NCI-H2029 treated with DMSO at 0.1 percent for 48 hours (cell line): ENCODE measurements at regions not wholly inside any gene's neighbourhood (a gene's known extent, or its start where the extent isn't known, plus 50 kb on each side); places are given as distances from the start of the nearest gene placed in this dataset.
A peak's percentile ranks its signal among the peaks of the same experiment; 100 is the strongest.
"Not testable (repeated sequence)": the region's sequence is repeated elsewhere in the genome, so short reads cannot be mapped to it uniquely, and the experiment has no call there.

Source experiments
- DNase-seq: peaks from one replicate; lab custom pipeline; 2025; lab: John Stamatoyannopoulos, UW

- DNase-seq = not testable (repeated sequence)
These were observed 722.9 kb downstream of the NTRK3 start for GRCh38 chr15:87533637-87534036.

GRCh38 chr15:87528873-87529272 is 727.7 kb downstream of the NTRK3 start:
- no peak for DNase-seq

DNA sequence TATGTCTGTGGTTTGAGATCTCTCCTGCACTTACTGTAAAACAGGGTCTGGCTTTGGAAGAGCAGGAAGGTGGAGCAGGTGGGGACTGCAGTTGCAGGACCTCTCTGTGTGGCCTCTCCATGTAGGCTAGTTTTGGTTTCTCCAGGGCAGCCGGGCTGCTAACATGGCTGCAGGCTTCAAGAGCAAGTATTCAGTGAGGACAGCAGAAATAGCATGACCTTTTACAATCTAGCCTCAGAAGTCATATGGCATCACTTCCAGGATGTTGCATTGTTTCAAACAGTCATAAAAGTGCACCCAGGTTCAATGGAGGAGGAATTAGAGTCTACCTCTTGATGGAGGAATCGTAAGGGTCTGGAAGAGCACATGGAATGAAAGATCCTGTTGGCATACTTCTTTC is 728.7 kb downstream of the NTRK3 start:
- DNase-seq = no peak

DNA sequence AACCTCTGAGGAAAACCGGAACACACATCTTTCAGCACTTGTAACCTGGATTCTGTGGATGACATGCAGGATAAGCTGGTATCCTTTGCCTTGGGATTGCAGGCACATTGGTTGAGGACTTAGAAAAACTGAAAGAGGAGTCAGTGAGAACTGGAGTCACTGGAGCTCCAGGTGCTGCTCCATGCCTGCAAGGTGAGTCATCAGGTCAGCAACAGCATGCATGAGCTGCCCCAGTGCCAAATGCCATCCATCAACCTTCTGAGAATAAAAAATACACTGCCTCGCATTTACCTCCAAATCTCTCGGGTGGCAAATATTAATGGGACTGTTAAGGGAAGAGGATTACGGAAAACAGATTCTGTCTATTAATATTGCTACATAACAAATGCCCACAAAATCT is 729.1 kb downstream of the NTRK3 start:
- no peak for DNase-seq

GRCh38 chr15:87523516-87523915 is 733.0 kb downstream of the NTRK3 start:
- DNase-seq = no peak

DNA sequence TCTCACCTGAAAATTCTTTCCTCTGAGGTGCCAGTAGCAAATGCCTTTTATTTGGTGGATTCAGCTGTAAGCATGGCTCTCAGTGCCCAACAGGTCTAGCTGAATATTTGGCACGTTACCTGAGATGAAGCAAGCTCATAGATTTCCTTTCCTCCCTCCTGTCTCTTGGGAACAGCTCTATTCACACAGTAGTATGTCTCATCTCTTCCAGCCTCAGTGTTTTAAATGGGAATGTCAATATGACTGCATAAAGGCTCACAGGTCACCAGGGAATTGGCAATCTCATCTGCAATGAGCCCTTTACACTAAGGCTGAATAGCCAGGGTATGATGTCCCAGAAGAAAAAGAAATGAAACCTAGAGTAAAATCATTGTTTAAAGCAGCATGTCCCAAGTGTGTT is 733.5 kb downstream of the NTRK3 start:
- no peak for DNase-seq

DNA sequence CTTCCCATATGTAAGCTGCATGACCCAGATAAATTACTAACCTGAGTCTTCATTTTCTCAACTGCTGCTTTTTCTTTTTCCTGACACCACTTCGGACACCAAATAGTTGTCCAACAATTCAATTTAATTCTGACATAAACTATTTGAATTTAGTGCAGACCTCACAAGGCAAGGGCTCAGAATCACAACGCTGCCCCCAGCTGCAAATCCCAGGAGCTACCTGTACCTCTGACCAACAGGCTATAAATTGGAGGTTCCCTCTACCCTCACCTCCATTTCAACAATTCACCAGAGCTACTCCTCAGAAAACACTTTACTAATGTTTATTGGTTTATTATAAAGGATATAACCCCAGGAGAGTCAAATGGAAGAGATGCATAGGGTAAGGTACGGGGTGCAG is 737.6 kb downstream of the NTRK3 start:
- DNase-seq = no peak

- no peak for DNase-seq
These were observed 748.5 kb downstream of the NTRK3 start for GRCh38 chr15:87508086-87508485.

DNA sequence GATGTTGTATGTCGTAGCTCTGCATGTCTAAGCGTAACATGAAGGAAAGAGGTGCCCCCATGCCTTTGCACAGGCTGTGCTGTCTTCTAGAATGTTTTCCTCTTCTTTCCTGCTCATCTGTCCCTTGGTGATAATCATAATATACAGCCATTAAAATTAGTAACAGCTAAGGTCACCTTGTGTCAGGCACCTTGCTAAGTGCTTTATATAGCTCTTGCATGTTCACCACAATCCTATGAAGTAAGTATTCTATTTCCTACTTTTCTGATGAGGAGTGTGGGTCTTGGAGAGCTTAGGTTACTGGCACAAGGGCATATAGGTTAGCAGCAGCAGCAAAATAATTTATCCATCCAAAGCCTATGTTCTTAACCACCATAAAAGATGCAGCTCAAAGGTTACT is 754.4 kb downstream of the NTRK3 start:
- no peak for DNase-seq

- no peak for DNase-seq
These were observed 756.3 kb downstream of the NTRK3 start for GRCh38 chr15:87500240-87500639.

- DNase-seq = no peak
These were observed 758.0 kb downstream of the NTRK3 start for GRCh38 chr15:87498560-87498959.

DNA sequence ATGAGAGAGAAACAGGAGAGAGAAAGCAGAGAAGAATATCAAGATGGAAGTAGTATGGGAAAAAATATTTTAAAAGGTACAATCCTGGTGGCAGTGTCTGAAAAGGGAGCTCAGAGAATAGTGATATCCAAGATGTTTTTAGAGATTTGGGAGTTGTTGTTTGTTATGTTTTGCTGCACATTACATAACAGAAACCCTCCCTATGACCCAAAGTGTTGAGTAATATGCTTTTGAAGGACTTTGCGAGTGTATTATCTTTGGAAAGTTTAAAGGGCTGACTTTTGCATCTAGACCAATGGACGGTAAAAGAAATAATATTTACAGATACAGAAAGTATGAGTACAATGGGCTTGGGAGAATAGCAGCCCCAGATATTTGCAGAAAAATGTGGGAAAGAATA is 759.7 kb downstream of the NTRK3 start:
- no peak for DNase-seq

GRCh38 chr15:87496109-87496508 is 760.4 kb downstream of the NTRK3 start:
- DNase-seq = no peak

- DNase-seq = no peak
These were observed 762.7 kb downstream of the NTRK3 start for GRCh38 chr15:87493803-87494202.

GRCh38 chr15:87492321-87492720 is 764.2 kb downstream of the NTRK3 start:
- DNase-seq = no peak

GRCh38 chr15:87490666-87491065 is 765.9 kb downstream of the NTRK3 start:
- no peak for DNase-seq

DNA sequence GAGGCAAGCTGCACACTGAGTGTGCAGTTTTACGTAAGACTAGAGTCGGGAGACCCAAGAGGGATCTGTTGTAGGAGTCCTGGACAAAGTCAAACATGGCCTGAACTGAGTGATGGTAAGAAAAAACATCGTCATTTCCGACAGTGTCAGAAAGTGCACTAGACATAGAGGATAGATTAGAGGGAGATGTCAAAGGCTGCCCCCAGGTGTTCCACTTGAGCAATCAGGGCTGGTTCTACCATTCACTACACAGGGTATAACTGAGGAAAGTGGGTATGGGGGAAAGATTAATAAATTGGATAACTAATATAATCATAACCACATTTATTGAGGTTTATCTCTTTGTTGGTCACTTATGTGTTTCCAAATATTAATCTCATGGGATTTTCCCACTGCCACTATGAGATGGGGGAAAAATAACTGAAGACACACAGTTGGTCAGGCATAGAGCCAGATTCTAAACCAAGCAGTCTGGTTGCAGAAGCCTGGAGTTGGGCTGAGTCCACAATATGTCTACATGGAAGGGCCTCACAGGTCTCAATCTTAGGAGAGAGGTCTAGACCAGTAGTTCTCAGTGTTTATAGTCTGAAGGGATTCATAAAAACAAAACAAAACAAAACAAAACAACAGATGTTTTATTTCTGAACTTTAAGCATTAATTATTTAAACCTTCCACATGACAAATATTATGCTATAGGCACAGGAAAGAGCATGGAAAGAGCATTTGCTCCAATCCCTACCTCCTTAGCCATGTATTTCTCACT is 766.5 kb downstream of the NTRK3 start:
- DNase-seq = no peak

DNA sequence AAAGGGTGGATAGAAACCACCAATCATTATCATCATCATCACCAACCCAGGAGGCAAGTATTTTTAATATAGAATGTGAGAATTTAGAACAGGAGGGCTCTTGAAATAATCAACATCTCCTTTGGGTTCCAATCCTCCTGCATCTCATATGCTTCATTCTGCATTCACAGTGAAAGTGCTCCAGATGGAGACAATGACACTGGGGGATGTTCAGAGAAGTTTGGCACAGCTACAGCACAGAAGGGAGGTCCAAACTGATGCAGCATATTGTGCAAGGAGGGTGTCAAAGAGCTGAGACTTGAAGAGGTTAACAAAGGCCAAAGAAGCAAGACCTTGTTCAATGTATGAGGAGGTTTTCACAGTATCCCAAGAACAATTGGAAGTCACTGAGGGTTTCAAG is 767.1 kb downstream of the NTRK3 start:
- no peak for DNase-seq

GRCh38 chr15:87487484-87487883 is 769.1 kb downstream of the NTRK3 start:
- DNase-seq = no peak

DNA sequence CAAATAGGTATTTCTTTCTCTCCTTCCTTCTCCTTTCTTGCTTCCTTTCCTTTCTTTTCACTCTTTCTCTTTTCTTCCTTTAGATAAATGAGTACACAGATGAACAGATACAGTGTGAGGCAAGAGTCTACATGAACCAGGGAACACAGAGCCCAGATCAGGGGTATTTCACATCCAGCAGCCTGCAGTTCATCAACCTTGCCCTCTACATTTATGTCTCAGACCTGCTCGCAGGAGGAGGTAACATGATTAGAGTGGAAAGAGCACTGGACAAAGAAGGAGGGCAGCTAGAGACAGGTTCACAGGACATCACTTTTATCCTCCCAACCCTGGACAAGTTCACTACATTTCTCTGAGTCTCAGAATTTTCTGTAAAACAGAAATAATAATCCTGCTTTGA is 773.1 kb downstream of the NTRK3 start:
- DNase-seq = no peak

DNA sequence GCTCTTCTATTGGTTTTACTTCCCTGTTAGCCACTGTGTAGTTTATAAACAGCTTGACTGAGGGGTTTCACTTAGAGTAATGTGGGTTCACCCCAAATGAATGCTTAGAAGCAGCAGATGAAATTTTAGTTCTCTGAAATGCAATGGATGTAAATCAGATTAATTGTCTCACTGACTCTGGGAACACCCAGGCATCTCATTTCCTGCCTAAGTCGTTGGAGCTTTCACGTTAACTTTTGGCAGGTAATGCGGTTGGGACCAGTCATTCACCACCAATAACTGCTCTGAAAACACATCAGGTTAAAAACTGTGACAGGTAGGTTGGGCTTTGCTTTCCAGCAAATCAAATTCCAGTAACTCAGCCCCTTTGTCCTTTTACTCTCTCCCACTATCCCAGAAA is 775.4 kb downstream of the NTRK3 start:
- no peak for DNase-seq

GRCh38 chr15:87478687-87479072 is 777.9 kb downstream of the NTRK3 start:
- no peak for DNase-seq

DNA sequence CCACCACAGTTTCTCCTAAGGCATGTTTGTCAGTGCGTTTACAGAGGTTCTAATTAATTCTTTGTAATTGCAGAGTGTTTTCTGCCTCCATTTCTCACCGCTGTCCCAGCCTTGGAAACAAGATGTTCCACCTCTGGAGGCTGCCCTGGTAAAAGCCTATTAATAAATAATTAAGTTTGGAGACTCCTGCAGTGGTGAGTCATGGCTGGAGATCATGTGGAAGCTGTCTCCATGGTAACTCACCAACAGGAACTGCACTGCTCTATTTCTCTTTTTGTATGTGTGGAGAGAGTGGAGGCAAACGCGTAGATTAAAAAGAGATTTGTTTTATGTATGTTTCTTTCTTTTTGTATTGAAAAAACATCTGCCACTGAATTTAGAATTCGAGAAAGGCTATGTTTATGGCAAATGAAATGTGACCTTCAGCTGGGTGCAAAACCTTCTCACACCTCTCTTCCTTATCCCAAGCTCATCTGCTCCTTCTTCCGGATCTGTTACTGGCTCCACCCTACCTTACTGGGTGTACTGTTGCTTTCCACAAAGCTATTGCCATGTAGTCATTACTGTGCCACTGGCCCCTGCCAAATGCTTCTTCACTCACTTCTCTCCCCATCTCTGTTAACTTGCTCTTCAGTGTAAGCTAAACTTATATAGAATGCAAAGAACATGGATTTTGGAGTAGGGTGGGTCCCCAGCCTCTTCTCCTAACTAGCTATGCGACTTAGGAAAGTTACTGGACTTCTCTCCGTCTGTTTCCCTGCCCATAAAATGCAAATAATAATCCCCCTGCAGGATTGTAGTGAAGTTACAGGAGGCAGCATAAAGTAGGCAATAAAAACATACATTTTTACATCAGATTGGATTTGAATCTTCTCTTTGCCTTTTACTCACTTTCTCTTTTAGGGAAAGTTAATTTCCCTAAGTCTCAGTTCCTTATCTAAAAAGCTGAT is 778.5 kb downstream of the NTRK3 start:
- peak; percentile 28 for DNase-seq
